Astrocyte (in vitro differentiated cells and primary cell): ENCODE measurements at regions not wholly inside any gene's neighbourhood (a gene's known extent, or its start where the extent isn't known, plus 50 kb on each side); places are given as distances from the start of the nearest gene placed in this dataset.

Source experiments
- DNase-seq: peaks from one replicate; pipeline ENCODE4 v3.0.0-alpha.2; 2010; ENCODE audit warnings: low read depth
- FAIRE-seq: peaks from 2 replicates; lab custom pipeline; 2011; peaks lifted over from hg19 to GRCh38; lab: Jason Lieb, UNC
- H2AFZ ChIP-seq: 2 replicates; pipeline ENCODE4 v1.6.0; 2012; ENCODE audit warnings: low read depth, low read length, inconsistent platforms
- H3K27ac ChIP-seq: 2 replicates; pipeline ENCODE4 v1.5.1; 2011; ENCODE audit warnings: low read depth, low read length, inconsistent platforms
- H3K27me3 ChIP-seq: 2 replicates; pipeline ENCODE4 v1.6.0; 2011; ENCODE audit warnings: low read length, inconsistent platforms; ENCODE audit not compliant: insufficient read depth
- H3K36me3 ChIP-seq: 2 replicates; pipeline ENCODE4 v1.5.1; 2011; ENCODE audit warnings: low read length, inconsistent platforms; ENCODE audit not compliant: insufficient read depth
- H3K4me1 ChIP-seq: 2 replicates; pipeline ENCODE4 v1.5.1; 2011; ENCODE audit warnings: low read length, inconsistent platforms; ENCODE audit not compliant: insufficient read depth
- H3K4me2 ChIP-seq: 2 replicates; pipeline ENCODE4 v1.6.0; 2012; ENCODE audit warnings: low read length, inconsistent platforms
- H3K4me3 ChIP-seq: 2 replicates; pipeline ENCODE4 v1.5.1; 2011; ENCODE audit warnings: low read depth, mild to moderate bottlenecking, low read length, inconsistent platforms; ENCODE audit not compliant: insufficient read depth
- H3K79me2 ChIP-seq: 2 replicates; pipeline ENCODE4 v1.6.0; 2012; ENCODE audit warnings: mild to moderate bottlenecking, low read length, inconsistent platforms; ENCODE audit not compliant: insufficient read depth
- H3K9ac ChIP-seq: 2 replicates; pipeline ENCODE4 v1.6.0; 2012; ENCODE audit warnings: mild to moderate bottlenecking, low read length, inconsistent platforms
- H3K9me3 ChIP-seq: 2 replicates; pipeline ENCODE4 v1.5.1; 2012; ENCODE audit warnings: low read depth, mild to moderate bottlenecking, low read length, inconsistent platforms; ENCODE audit not compliant: insufficient read depth
- H4K20me1 ChIP-seq: 2 replicates; pipeline ENCODE4 v1.6.0; 2012; ENCODE audit warnings: low read length, inconsistent platforms; ENCODE audit not compliant: insufficient read depth
- H3K27ac Mint-ChIP-seq: one replicate; pipeline ENCODE4 v1.8.0; 2021; ENCODE audit warnings: mild to moderate bottlenecking, mixed read lengths; ENCODE audit not compliant: unreplicated experiment
- H3K27me3 Mint-ChIP-seq: one replicate; pipeline ENCODE4 v1.8.0; 2021; ENCODE audit warnings: low read depth, mixed read lengths; ENCODE audit not compliant: unreplicated experiment
- H3K36me3 Mint-ChIP-seq: one replicate; pipeline ENCODE4 v1.8.0; 2021; ENCODE audit warnings: low read depth, mixed read lengths; ENCODE audit not compliant: unreplicated experiment
- H3K4me1 Mint-ChIP-seq: one replicate; pipeline ENCODE4 v1.8.0; 2021; ENCODE audit warnings: low read depth, mixed read lengths; ENCODE audit not compliant: unreplicated experiment
- H3K4me3 Mint-ChIP-seq: one replicate; pipeline ENCODE4 v1.8.0; 2021; ENCODE audit warnings: mild to moderate bottlenecking, moderate library complexity, mixed read lengths; ENCODE audit not compliant: unreplicated experiment
- H3K9me3 Mint-ChIP-seq: one replicate; pipeline ENCODE4 v1.8.0; 2021; ENCODE audit warnings: mild to moderate bottlenecking, mixed read lengths; ENCODE audit not compliant: unreplicated experiment
- CTCF ChIP-seq: IDR thresholded peaks from 2 replicates; pipeline ENCODE4 v1.5.1; 2011; ENCODE audit warnings: low read depth, mild to moderate bottlenecking, inconsistent platforms, low read length, moderate library complexity; ENCODE audit not compliant: insufficient read depth
- EZH2 ChIP-seq: IDR thresholded peaks from 2 replicates; pipeline ENCODE4 v1.6.1; 2012; ENCODE audit warnings: mild to moderate bottlenecking, low read length, inconsistent platforms; ENCODE audit not compliant: insufficient read depth

DNA sequence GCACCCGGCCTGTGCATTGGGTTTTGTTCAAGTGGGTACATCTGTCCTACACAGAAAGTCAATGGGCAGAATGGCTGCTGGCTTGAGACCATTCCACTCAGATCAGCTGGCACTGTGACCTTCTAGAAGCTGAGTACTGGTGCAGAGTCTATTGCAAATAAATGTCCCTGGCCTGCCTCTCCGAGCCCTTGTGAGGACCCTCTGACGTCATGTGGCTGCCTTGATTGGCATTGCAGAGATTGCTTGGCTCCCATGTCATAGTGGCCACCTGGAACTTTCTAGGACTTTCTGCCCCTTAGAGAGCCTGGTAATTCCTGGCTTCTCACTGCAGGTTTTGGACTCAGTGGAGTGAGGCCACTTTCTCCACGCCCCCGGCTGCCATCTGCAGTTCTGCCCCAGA is 211.3 kb downstream of the ENGASE start:
- Histone ChIP-seq H3K4me1 (no peaks in the 10 kb centered on the region), H3K27me3 (no peaks in the 10 kb centered on the region), H3K79me2 (no peaks in the 10 kb centered on the region), H3K36me3 (no peaks in the 10 kb centered on the region), H3K9ac (no peak overlapping the region), H4K20me1 (no peaks in the 10 kb centered on the region), H3K27ac (no peak overlapping the region), H2AFZ (no peak overlapping the region), H3K4me3 (no peak overlapping the region), H3K9me3 (no peaks in the 10 kb centered on the region), H3K4me2 (no peak overlapping the region)
- FAIRE-seq (no peak), DNase-seq (no peak)
- no peaks in the 10 kb centered on the region for H3K36me3 Mint-ChIP-seq
- peaks cover 86% of the 10 kb centered on the region for H3K27me3 Mint-ChIP-seq
- TF ChIP-seq CTCF (no peak), EZH2 (no peak)
- peaks cover 1% of the 10 kb centered on the region for H3K4me1 Mint-ChIP-seq
- H3K4me3 Mint-ChIP-seq, result no peak overlapping the region
- no peaks in the 10 kb centered on the region for H3K9me3 Mint-ChIP-seq
- no peak overlapping the region for H3K27ac Mint-ChIP-seq

DNA sequence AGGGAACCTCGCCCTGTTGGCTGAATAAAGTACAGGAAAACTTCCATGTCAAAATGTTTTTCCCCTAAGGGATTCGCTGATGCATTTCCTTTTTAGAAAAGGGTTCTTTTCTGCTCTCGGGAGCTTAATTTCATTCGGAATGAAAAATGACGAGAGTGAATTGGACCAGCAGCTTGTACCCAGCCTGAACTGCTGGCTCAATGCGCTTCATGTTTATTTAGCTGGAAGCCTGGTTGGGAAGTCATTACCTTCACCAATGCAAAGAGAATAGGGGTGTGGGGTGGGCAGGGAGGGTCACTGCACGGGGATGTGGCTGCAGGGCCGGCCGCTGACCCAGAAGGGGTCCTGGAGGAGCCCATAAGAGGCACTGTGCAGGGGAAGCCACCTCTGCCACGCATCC is 207.7 kb downstream of the ENGASE start:
- Histone ChIP-seq H3K9me3 (no peaks in the 10 kb centered on the region), H3K4me2 (no peak overlapping the region), H3K9ac (no peak overlapping the region), H3K79me2 (no peaks in the 10 kb centered on the region), H3K4me3 (no peak overlapping the region), H3K36me3 (no peaks in the 10 kb centered on the region), H4K20me1 (no peaks in the 10 kb centered on the region), H3K4me1 (no peaks in the 10 kb centered on the region), H3K27me3 (no peaks in the 10 kb centered on the region), H2AFZ (no peak overlapping the region), H3K27ac (no peak overlapping the region)
- Mint-ChIP-seq H3K9me3 (no peaks in the 10 kb centered on the region), H3K27ac (no peak overlapping the region), H3K4me3 (no peak overlapping the region), H3K4me1 (peaks cover 3% of the 10 kb centered on the region), H3K27me3 (peaks cover 75% of the 10 kb centered on the region), H3K36me3 (no peaks in the 10 kb centered on the region)
- FAIRE-seq (no peak), DNase-seq (no peak)
- TF ChIP-seq EZH2 (no peak), CTCF (no peak)

- Mint-ChIP-seq H3K36me3 (no peaks in the 10 kb centered on the region), H3K9me3 (no peaks in the 10 kb centered on the region), H3K4me1 (peaks cover 3% of the 10 kb centered on the region), H3K27ac (no peak overlapping the region), H3K27me3 (peaks cover 70% of the 10 kb centered on the region), H3K4me3 (no peak overlapping the region)
- Histone ChIP-seq H3K9me3 (no peaks in the 10 kb centered on the region), H3K9ac (no peak overlapping the region), H3K36me3 (no peaks in the 10 kb centered on the region), H4K20me1 (no peaks in the 10 kb centered on the region), H3K79me2 (no peaks in the 10 kb centered on the region), H2AFZ (no peak overlapping the region), H3K4me1 (no peaks in the 10 kb centered on the region), H3K4me2 (no peak overlapping the region), H3K4me3 (no peak overlapping the region), H3K27ac (no peak overlapping the region), H3K27me3 (no peaks in the 10 kb centered on the region)
- DNase-seq (no peak), FAIRE-seq (no peak)
- TF ChIP-seq EZH2 (no peak), CTCF (no peak)
Observed at GRCh38 chr17:79281803-79282202, 207.2 kb downstream of the ENGASE start.
